GM12891 (cell line): ENCODE measurements at regions not wholly inside any gene's neighbourhood (a gene's known extent, or its start where the extent isn't known, plus 50 kb on each side); places are given as distances from the start of the nearest gene placed in this dataset.

Experiments
- PAX5 ChIP-seq: IDR thresholded peaks from 2 replicates; pipeline ENCODE4 v1.6.1; 2011; ENCODE audit warnings: low read length, moderate library complexity, mild to moderate bottlenecking; ENCODE audit not compliant: insufficient read depth, severe bottlenecking
- POLR2A ChIP-seq: IDR thresholded peaks from 2 replicates; pipeline ENCODE4 v1.6.1; 2011; ENCODE audit warnings: low read depth, low read length, control low read depth
- POLR2AphosphoS5 ChIP-seq: IDR thresholded peaks from 2 replicates; pipeline ENCODE4 v1.6.1; 2011; ENCODE audit warnings: low read depth, low read length, control low read depth
- POU2F2 ChIP-seq: IDR thresholded peaks from 2 replicates; pipeline ENCODE4 v1.6.1; 2011; ENCODE audit warnings: low read depth, mild to moderate bottlenecking, control low read depth, low read length, moderate library complexity
- SPI1 ChIP-seq: IDR thresholded peaks from 2 replicates; pipeline ENCODE4 v1.6.1; 2011; ENCODE audit warnings: low read depth, low read length, control low read depth
- TAF1 ChIP-seq: IDR thresholded peaks from 2 replicates; pipeline ENCODE4 v1.6.1; 2011; ENCODE audit warnings: low read depth, low read length, control low read depth

DNA sequence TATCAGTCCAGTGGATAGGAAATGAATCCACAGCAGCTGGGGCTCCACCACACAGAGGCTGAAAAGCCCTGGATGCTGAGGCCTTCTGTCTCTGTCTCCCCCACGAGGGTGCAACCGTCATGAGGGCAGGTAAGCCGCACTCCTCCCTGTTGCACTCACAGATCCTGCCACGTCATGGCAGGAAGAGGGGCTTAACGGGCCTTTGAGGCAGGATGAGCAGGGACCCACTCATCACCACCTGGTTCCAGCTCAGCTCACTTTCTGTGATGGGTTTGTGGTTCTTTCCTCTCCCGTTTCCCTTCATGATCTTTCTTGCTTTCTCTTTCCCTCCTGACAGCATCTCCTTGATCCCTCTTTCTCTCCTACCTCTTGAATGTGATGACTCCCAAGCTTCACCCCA is 575.2 kb downstream of the CCDC171 start:
- TF ChIP-seq POLR2A: no peak
- no peak for TF ChIP-seq SPI1
- TF ChIP-seq POLR2AphosphoS5: no peak
- no peak for TF ChIP-seq POU2F2
- no peak for TF ChIP-seq TAF1
- TF ChIP-seq PAX5: no peak
